SK-MEL-5 (cell line): ENCODE measurements at regions not wholly inside any gene's neighbourhood (a gene's known extent, or its start where the extent isn't known, plus 50 kb on each side); places are given as distances from the start of the nearest gene placed in this dataset.

Experiments used
- DNase-seq: peaks from one replicate; pipeline ENCODE4 v3.0.0-alpha.2; 2016; ENCODE audit warnings: low read depth, low spot score
- in situ Hi-C: cut with HindIII; loops from 2 replicates; pipeline ENCODE4 v1.10.0; 2016; ENCODE audit warnings: low sequenced_read_pairs, high pct_unique_total_duplicates, low pct_unique_long_range_greater_than_20kb

- DNase-seq, result no peak
- in situ Hi-C loops, result no loop called here
These were observed 120.8 kb upstream of the DSCAM start for GRCh38 chr21:40967771-40968170.

GRCh38 chr21:40972151-40972550, 125.2 kb upstream of the DSCAM start:
- no peak for DNase-seq
- in situ Hi-C loops, result no loop called here

- in situ Hi-C loops, result no loop called here
- DNase-seq, result no peak
These were observed 129.5 kb upstream of the DSCAM start for GRCh38 chr21:40976198-40977109.

- in situ Hi-C loops, result no loop called here
These were observed 138.4 kb upstream of the DSCAM start for GRCh38 chr21:40985370-40985769.

GRCh38 chr21:40990366-40990765, 143.4 kb upstream of the DSCAM start:
- DNase-seq, result no peak
- in situ Hi-C loops, result no loop called here

More at GRCh38 chr21:40985370-40985769, 138.4 kb upstream of the DSCAM start:
- no peak for DNase-seq

- DNase-seq, result no peak
- in situ Hi-C loops, result no loop called here
These were observed 150.9 kb upstream of the DSCAM start for GRCh38 chr21:40997831-40998230.

- in situ Hi-C loops, result no loop called here
- no peak for DNase-seq
These were observed 153.9 kb upstream of the DSCAM start for GRCh38 chr21:41000838-41001237.

GRCh38 chr21:41006636-41007035, 159.7 kb upstream of the DSCAM start:
- in situ Hi-C loops, result no loop called here
- no peak for DNase-seq

- in situ Hi-C loops, result no loop called here
- no peak for DNase-seq
These were observed 159.6 kb upstream of the BACE2 start for GRCh38 chr21:41008351-41008750.

- DNase-seq, result no peak
- in situ Hi-C loops, result no loop called here
These were observed 159.0 kb upstream of the BACE2 start for GRCh38 chr21:41008974-41009373.

GRCh38 chr21:41009398-41010100, 158.4 kb upstream of the BACE2 start:
- no peak for DNase-seq
- in situ Hi-C loops, result no loop called here

GRCh38 chr21:41010101-41010435, 157.9 kb upstream of the BACE2 start:
- DNase-seq, result no peak
- in situ Hi-C loops, result no loop called here

GRCh38 chr21:41011098-41011731, 156.7 kb upstream of the BACE2 start:
- DNase-seq, result no peak
- in situ Hi-C loops, result no loop called here

- in situ Hi-C loops, result no loop called here
- DNase-seq, result no peak
These were observed 156.0 kb upstream of the BACE2 start for GRCh38 chr21:41011951-41012366.

- DNase-seq, result no peak
- in situ Hi-C loops, result no loop called here
These were observed 155.5 kb upstream of the BACE2 start for GRCh38 chr21:41012425-41012824.

- in situ Hi-C loops, result no loop called here
- DNase-seq, result no peak
These were observed 151.5 kb upstream of the BACE2 start for GRCh38 chr21:41016472-41016871.

- in situ Hi-C loops, result no loop called here
- no peak for DNase-seq
These were observed 149.5 kb upstream of the BACE2 start for GRCh38 chr21:41018431-41018830.

- in situ Hi-C loops, result no loop called here
- no peak for DNase-seq
These were observed 144.0 kb upstream of the BACE2 start for GRCh38 chr21:41023936-41024335.

GRCh38 chr21:41024341-41024740, 143.6 kb upstream of the BACE2 start:
- no peak for DNase-seq

More at GRCh38 chr21:41024341-41024740, 143.6 kb upstream of the BACE2 start:
- in situ Hi-C loops, result no loop called here
